Karpas-422 (cell line): ENCODE measurements at regions not wholly inside any gene's neighbourhood (a gene's known extent, or its start where the extent isn't known, plus 50 kb on each side); places are given as distances from the start of the nearest gene placed in this dataset.
A peak's percentile ranks its signal among the peaks of the same experiment; 100 is the strongest.
"Not testable (repeated sequence)": the region's sequence is repeated elsewhere in the genome, so short reads cannot be mapped to it uniquely, and the experiment has no call there.

Experiments used
- DNase-seq: peaks from one replicate; pipeline ENCODE4 v3.0.0-alpha.2; 2015
- H2AFZ ChIP-seq: fragments of 200-600 bp; sonication (generic); 2 replicates; pipeline ENCODE4 v1.6.1; 2014; ENCODE audit warnings: antibody characterized with exemption, low read length, mixed read lengths
- H3K27ac ChIP-seq: fragments of 200-600 bp; sonication (generic); 2 replicates; pipeline ENCODE4 v1.5.1; 2014; ENCODE audit warnings: mild to moderate bottlenecking, low read length, moderate library complexity
- H3K27me3 ChIP-seq: fragments of 200-600 bp; sonication (generic); 2 replicates; pipeline ENCODE4 v1.6.1; 2014; ENCODE audit warnings: low read length, mixed read lengths
- H3K36me3 ChIP-seq: fragments of 200-600 bp; sonication (generic); 2 replicates; pipeline ENCODE4 v1.6.1; 2014; ENCODE audit warnings: low read length, mixed read lengths; ENCODE audit not compliant: insufficient read depth
- H3K4me1 ChIP-seq: fragments of 200-600 bp; sonication (generic); 2 replicates; pipeline ENCODE4 v1.6.1; 2014; ENCODE audit warnings: mild to moderate bottlenecking, low read length, mixed read lengths
- H3K4me2 ChIP-seq: fragments of 200-600 bp; sonication (generic); 2 replicates; pipeline ENCODE4 v1.6.1; 2014; ENCODE audit warnings: low read length, low read depth, mild to moderate bottlenecking; ENCODE audit not compliant: poor library complexity, severe bottlenecking
- H3K4me3 ChIP-seq: fragments of 200-600 bp; sonication (generic); 2 replicates; pipeline ENCODE4 v1.5.1; 2014; ENCODE audit warnings: mild to moderate bottlenecking, antibody characterized with exemption, low read length, mixed read lengths
- H3K79me2 ChIP-seq: fragments of 200-600 bp; sonication (generic); 2 replicates; pipeline ENCODE4 v1.6.1; 2014; ENCODE audit warnings: mild to moderate bottlenecking, low read length, mixed read lengths
- H3K9ac ChIP-seq: fragments of 200-600 bp; sonication (generic); 2 replicates; pipeline ENCODE4 v1.6.0; 2014; ENCODE audit warnings: low read length
- H3K9me2 ChIP-seq: fragments of 200-600 bp; sonication (generic), shearing (Covaris generic); replicated peaks from 2 replicates; pipeline ENCODE4 v1.6.0; 2014; ENCODE audit warnings: mild to moderate bottlenecking, low read length, moderate library complexity; ENCODE audit not compliant: insufficient read depth
- H3K9me3 ChIP-seq: fragments of 300-700, 200-600 bp; sonication (generic); 2 replicates; pipeline ENCODE4 v1.6.1; 2014; ENCODE audit warnings: low read length, mixed read lengths
- H4K20me1 ChIP-seq: fragments of 200-600 bp; sonication (generic); 2 replicates; pipeline ENCODE4 v1.6.1; 2014; ENCODE audit warnings: mild to moderate bottlenecking, antibody characterized with exemption, low read length, low read depth; ENCODE audit not compliant: insufficient read depth

DNA sequence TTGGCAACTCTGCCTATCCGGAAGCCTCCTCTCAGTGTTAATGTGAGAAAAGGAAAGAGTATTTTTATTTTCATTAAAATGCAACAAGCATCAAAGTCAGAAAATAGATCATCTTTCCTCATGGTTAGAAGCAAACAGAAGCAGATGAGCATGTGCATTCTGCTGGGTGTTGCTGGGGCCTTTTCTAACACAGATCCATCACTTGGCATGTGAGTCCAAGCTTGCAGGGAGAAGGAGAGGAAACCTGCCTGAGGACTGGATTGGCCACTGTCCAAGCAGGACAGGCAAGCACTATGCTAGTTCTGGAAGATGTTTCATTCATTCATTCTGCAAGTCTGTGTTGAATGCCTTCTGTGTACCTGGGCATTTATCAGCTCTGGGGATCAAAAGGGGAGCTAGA, 348.7 kb upstream of the PCSK5 start:
- Histone ChIP-seq H3K9me3 (no peaks in the 10 kb centered on the region), H3K27me3 (no peaks in the 10 kb centered on the region), H3K4me2 (no peak overlapping the region), H3K9ac (no peak overlapping the region), H2AFZ (no peak overlapping the region), H3K4me3 (no peak overlapping the region), H3K4me1 (peaks cover 7% of the 10 kb centered on the region), H3K36me3 (no peaks in the 10 kb centered on the region), H3K27ac (no peak overlapping the region), H3K9me2 (no peaks in the 10 kb centered on the region), H4K20me1 (no peaks in the 10 kb centered on the region), H3K79me2 (no peaks in the 10 kb centered on the region)
- no peak for DNase-seq

DNA sequence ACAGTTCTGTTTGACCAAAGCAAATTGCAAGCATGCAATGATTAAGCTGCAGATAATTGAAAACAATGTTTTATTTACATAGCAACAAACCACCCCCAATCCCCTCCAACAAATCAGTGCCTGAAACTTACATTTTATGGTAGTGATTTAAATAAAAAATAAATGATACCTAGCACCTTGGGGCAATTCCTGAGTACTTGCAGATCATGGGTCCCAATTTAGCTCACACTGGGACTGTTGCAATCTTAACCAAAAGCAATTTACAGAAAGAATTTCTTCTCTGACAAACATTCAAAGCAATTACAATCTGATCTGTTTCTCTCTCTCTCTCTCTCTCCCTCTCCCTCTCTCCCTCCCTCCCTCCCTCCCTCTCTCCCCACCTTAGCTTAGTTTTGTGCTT, 345.7 kb upstream of the PCSK5 start:
- Histone ChIP-seq H3K9ac (no peak overlapping the region), H2AFZ (no peak overlapping the region), H3K9me2 (no peaks in the 10 kb centered on the region), H3K27ac (no peak overlapping the region), H4K20me1 (no peaks in the 10 kb centered on the region), H3K9me3 (no peaks in the 10 kb centered on the region), H3K36me3 (no peaks in the 10 kb centered on the region), H3K27me3 (no peaks in the 10 kb centered on the region), H3K4me3 (no peak overlapping the region), H3K4me2 (no peak overlapping the region), H3K4me1 (peaks cover 7% of the 10 kb centered on the region), H3K79me2 (no peaks in the 10 kb centered on the region)
- no peak for DNase-seq

DNA sequence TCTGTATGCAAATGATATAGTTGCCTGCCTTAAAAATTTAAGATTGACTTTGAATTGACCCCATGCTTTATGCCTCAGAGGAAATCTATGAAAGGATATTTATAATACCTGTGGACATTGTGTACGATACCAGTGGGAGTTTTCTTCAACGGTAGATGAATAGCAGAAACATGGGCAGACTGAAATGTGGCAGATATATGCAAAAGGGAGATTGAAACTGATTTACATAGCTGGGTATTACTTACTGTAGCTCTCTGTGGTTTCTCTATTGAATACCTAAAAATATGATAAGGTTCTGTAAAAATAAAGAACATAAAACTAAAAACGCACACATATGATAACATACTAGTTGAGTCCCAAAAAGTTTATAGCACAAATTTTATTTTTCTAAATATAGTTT, 345.2 kb upstream of the PCSK5 start:
- H3K9me2 ChIP-seq = no peaks in the 10 kb centered on the region
- H4K20me1 ChIP-seq = no peaks in the 10 kb centered on the region
- no peak overlapping the region for H2AFZ ChIP-seq
- peak overlapping the region; percentile 21 for H3K4me2 ChIP-seq
- no peaks in the 10 kb centered on the region for H3K36me3 ChIP-seq
- H3K9me3 ChIP-seq = no peaks in the 10 kb centered on the region
- peaks cover 7% of the 10 kb centered on the region for H3K4me1 ChIP-seq
- H3K9ac ChIP-seq = no peak overlapping the region
- DNase-seq = peak; percentile 44
- no peak overlapping the region for H3K27ac ChIP-seq
- H3K79me2 ChIP-seq = no peaks in the 10 kb centered on the region
- no peaks in the 10 kb centered on the region for H3K27me3 ChIP-seq
- no peak overlapping the region for H3K4me3 ChIP-seq

DNA sequence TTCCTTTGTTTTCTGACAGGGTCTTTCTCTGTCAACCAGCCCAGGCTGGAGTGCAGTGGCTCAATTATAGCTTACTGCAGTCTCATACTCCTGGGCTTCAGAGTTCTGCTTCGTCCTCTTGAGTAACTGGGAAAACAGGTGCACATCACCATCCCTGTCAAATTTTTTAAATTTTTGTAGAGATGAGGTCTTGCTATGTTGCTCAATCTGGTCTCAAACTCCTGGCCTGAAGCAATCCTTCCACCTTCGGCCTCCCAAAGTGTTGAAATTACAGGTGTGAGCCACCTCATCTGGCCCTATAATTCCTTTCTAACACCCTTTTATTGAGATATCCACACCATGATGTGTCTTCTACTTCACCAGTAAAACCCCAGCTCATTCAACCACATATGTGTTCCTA, 341.6 kb upstream of the PCSK5 start:
- H3K36me3 ChIP-seq = no peaks in the 10 kb centered on the region

DNA sequence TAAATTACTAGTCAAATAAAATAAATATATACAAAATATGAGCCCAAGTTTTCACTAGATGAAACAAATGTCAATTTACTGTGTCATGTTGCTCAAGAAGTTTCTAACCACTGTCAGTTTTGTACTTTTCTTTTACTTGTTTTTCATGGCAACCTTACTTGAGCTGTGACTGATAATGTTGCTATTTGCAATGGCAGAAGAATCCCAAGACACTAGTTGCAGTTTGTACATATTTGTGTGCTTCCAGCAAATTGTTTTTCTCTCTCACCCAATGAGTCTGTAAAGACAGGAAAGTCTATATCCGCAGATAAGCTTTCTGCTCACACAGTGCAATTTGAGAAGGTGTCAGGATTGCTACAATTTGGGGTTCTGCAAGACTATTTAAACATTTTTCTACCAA, 338.6 kb upstream of the PCSK5 start:
- H3K4me2 ChIP-seq = no peak overlapping the region
- no peak overlapping the region for H3K9ac ChIP-seq
- H4K20me1 ChIP-seq = no peaks in the 10 kb centered on the region
- no peaks in the 10 kb centered on the region for H3K79me2 ChIP-seq
- no peak overlapping the region for H2AFZ ChIP-seq
- DNase-seq = no peak
- no peak overlapping the region for H3K27ac ChIP-seq
- no peaks in the 10 kb centered on the region for H3K9me2 ChIP-seq
- H3K9me3 ChIP-seq = no peaks in the 10 kb centered on the region
- no peak overlapping the region for H3K4me3 ChIP-seq
- H3K27me3 ChIP-seq = 0 out of 2 replicates have a peak, but pooled peaks cover 2% of the 10 kb centered on the region
- no peaks in the 10 kb centered on the region for H3K36me3 ChIP-seq
- no peaks in the 10 kb centered on the region for H3K4me1 ChIP-seq

More for the DNA sequence above, 341.6 kb upstream of the PCSK5 start:
- DNase-seq = no peak
- Histone ChIP-seq H3K9me3 (no peaks in the 10 kb centered on the region), H3K4me2 (no peak overlapping the region), H3K27ac (no peak overlapping the region), H3K4me1 (peaks cover 7% of the 10 kb centered on the region), H3K4me3 (no peak overlapping the region), H3K9ac (no peak overlapping the region), H2AFZ (no peak overlapping the region), H3K9me2 (no peaks in the 10 kb centered on the region), H3K27me3 (0 out of 2 replicates have a peak, but pooled peaks cover 2% of the 10 kb centered on the region), H4K20me1 (no peaks in the 10 kb centered on the region), H3K79me2 (no peaks in the 10 kb centered on the region)

DNA sequence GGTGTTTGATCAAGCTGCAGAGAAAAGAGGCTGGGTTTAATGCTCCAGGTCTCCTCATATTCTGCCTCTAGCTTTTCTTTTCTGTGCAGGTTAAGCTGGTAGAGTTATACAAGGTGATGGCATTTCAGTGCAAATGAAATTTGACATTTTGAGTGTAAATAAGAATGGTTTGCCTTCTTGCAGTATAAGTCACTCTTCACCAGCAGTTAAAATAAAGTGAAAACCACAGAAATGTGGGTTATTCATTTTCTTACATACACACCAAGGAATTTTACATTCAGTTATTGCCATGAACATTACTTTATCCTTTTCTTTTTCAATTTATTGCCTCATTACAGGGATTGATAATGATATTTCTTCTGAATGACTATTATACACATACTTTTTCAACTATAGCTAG, 337.5 kb upstream of the PCSK5 start:
- H3K4me2 ChIP-seq = no peak overlapping the region
- H3K79me2 ChIP-seq = no peaks in the 10 kb centered on the region
- peak; percentile 16 for DNase-seq

DNA sequence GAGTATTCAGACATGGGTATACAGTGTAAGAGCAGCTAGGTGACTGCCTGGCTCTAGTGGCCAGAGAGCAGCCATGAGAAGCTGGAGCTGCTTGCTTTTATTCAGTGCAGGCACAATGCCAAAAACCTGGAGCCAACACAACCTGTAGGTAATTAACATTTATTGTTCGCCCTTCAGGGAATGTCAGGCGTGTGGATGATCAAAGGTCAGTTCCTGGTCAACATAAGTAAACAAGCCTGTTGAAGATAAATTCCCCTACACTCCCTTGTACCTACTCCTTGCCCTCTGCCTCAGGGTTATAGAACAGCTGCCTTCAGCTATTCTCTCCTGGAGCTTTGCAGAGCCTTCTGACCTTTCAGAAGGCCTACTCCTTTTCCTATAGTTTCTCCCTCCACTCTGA, 323.7 kb upstream of the PCSK5 start:
- H3K36me3 ChIP-seq, H3K9me2 ChIP-seq, H4K20me1 ChIP-seq, H2AFZ ChIP-seq, DNase-seq, H3K4me1 ChIP-seq, H3K9me3 ChIP-seq, H3K27me3 ChIP-seq, H3K9ac ChIP-seq, H3K4me3 ChIP-seq, H3K79me2 ChIP-seq, H3K4me2 ChIP-seq, H3K27ac ChIP-seq: not testable (repeated sequence)

More for the DNA sequence above, 337.5 kb upstream of the PCSK5 start:
- Histone ChIP-seq H3K27ac (no peak overlapping the region), H3K9me2 (no peaks in the 10 kb centered on the region), H2AFZ (no peak overlapping the region), H3K9me3 (no peaks in the 10 kb centered on the region), H3K4me1 (no peaks in the 10 kb centered on the region), H3K4me3 (no peak overlapping the region), H3K27me3 (0 out of 2 replicates have a peak, but pooled peaks cover 6% of the 10 kb centered on the region), H4K20me1 (no peaks in the 10 kb centered on the region), H3K36me3 (no peaks in the 10 kb centered on the region), H3K9ac (no peak overlapping the region)

DNA sequence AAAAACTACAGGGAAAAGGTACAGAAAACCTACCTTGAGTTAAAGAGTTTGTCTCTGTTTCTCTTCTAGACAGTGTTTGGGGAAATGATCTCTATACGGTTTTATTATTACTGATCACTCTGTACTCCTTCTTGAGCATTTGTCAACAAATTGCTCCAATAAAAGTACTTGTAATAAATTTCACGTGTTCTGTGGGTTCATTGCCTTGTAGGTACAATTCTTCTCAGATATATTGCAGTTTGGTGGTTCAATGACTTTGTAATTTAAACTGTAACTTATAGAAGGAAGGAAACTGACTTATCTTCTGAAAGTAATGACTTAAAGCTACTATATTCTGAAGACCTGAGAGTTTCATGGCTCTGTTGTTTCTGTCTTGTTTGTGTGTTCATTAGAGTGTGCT, 319.9 kb upstream of the PCSK5 start:
- H3K27me3 ChIP-seq = no peaks in the 10 kb centered on the region
- H4K20me1 ChIP-seq = no peaks in the 10 kb centered on the region
- H3K9ac ChIP-seq = no peak overlapping the region
- no peak overlapping the region for H2AFZ ChIP-seq
- H3K4me2 ChIP-seq = no peak overlapping the region
- no peak overlapping the region for H3K27ac ChIP-seq
- no peak for DNase-seq
- no peaks in the 10 kb centered on the region for H3K36me3 ChIP-seq
- H3K79me2 ChIP-seq = no peaks in the 10 kb centered on the region
- H3K9me3 ChIP-seq = no peaks in the 10 kb centered on the region
- H3K9me2 ChIP-seq = peaks cover 4% of the 10 kb centered on the region; the same call in 1 of the 2 replicates
- H3K4me3 ChIP-seq = no peak overlapping the region
- no peaks in the 10 kb centered on the region for H3K4me1 ChIP-seq

DNA sequence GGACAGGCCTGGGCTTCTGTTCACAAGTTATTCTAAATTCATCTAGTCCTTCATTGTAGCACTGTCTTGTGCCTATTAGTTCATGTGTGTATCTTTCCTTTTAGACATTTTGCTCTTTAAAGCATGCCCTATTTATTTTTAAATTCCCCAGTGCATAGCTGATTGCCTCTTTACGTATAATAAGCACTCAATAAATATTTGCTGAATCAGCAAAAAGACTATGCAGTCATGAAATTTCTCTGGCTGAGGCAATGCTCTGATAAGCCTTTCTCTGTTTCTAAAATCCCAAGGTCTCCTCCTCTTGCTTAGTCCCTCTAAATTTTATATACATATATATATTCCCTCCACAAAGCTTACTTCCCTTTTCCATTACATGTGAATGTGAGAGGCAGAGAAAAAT, 315.9 kb upstream of the PCSK5 start:
- H3K27ac ChIP-seq = no peak overlapping the region
- DNase-seq = no peak
- H3K9me2 ChIP-seq = peaks cover 4% of the 10 kb centered on the region; the same call in 1 of the 2 replicates
- no peak overlapping the region for H3K4me3 ChIP-seq
- H3K4me1 ChIP-seq = no peaks in the 10 kb centered on the region
- H2AFZ ChIP-seq = no peak overlapping the region
- H3K9ac ChIP-seq = no peak overlapping the region
- H3K9me3 ChIP-seq = no peaks in the 10 kb centered on the region
- H3K36me3 ChIP-seq = no peaks in the 10 kb centered on the region
- no peaks in the 10 kb centered on the region for H3K27me3 ChIP-seq
- no peak overlapping the region for H3K4me2 ChIP-seq
- no peaks in the 10 kb centered on the region for H3K79me2 ChIP-seq
- no peaks in the 10 kb centered on the region for H4K20me1 ChIP-seq
